ENCODE measurements at regions not wholly inside any gene's neighbourhood (a gene's known extent, or its start where the extent isn't known, plus 50 kb on each side); places are given as distances from the start of the nearest gene placed in this dataset.
A peak's percentile ranks its signal among the peaks of the same experiment; 100 is the strongest.
"Not testable (repeated sequence)": the region's sequence is repeated elsewhere in the genome, so short reads cannot be mapped to it uniquely, and the experiment has no call there.

DNA sequence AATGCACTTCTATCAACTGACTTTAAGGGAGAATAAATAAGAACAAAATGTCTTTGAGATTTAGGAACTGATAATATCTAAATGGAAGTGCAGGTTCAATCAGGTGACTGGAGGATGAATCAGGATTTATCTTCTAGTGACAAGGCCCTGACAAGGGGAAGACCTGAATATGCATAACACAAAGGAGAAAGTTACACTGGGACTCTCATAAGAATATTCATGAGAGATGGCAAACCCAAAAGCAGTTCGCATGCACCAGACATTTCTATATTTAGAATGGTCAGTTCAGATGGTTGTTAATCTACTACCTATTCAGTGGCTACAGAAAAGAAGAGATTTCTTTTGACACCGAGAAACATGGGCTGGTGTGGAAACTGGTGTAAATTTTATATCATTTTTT is 1771.3 kb upstream of the LRRTM1 start:
- intact Hi-C loops (cut with DNase I) = no loop called here
- ATAC-seq = no peak
- no peak for DNase-seq (ENCODE audit: missing footprints)

DNA sequence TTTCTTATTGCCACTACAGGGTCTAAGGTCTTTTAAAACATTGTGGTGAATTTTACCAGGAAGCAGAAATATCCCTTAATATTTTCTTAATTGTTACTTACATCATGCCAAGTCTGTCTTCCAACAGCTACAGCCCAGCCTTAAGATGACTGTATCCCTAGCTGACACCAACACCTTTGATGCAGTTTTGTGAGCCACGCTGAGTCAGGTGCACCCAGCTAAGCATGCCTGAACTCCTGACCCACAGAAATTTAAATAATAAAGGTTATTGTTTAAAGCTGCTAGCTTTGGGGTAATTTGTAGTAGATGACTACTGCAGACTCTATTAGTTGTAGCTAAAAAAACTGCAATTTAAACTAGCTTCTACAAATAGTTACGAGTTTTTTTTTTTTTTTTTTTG is 1757.9 kb upstream of the LRRTM1 start:
- ATAC-seq (no peak), DNase-seq (ENCODE audit: missing footprints) (no peak)
- intact Hi-C loops (cut with DNase I) = no loop called here

- intact Hi-C loops (cut with DNase I) = no loop called here
- ATAC-seq (no peak), DNase-seq (ENCODE audit: missing footprints) (no peak)
Observed at GRCh38 chr2:82055846-82056245, 1751.3 kb upstream of the LRRTM1 start.

- DNase-seq (ENCODE audit: missing footprints) (no peak), ATAC-seq (no peak)
- intact Hi-C loops (cut with DNase I) = no loop called here
Observed at GRCh38 chr2:82043867-82044266, 1739.3 kb upstream of the LRRTM1 start.

- intact Hi-C loops (cut with DNase I) = no loop called here
- no peak for DNase-seq (ENCODE audit: missing footprints)
- ATAC-seq = no peak
Observed at GRCh38 chr2:82027921-82028615, 1723.5 kb upstream of the LRRTM1 start.

GRCh38 chr2:82023710-82024109 is 1719.2 kb upstream of the LRRTM1 start:
- DNase-seq (ENCODE audit: missing footprints) = no peak
- intact Hi-C loops (cut with DNase I) = no loop called here
- no peak for ATAC-seq

DNA sequence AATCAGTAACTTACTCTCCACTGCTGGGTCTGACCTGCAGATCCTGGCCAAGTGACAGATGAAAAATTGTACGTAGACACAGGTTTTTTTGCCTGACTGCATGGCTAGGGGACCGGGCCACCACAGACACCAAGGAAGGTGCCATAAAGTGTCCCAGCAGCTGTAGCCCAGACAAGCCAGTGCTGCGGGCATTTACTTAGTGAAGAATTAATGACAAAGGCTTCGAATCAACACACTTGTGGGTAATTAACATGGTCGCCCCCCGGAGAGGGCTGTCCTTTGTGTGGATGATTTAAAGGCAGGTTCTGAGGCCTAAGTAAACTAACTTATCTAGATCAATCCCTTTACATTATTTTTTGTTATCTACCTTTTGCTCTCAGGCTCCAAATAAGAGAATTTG is 1709.1 kb upstream of the LRRTM1 start:
- ATAC-seq (no peak), DNase-seq (ENCODE audit: missing footprints) (no peak)
- intact Hi-C loops (cut with DNase I) = no loop called here

- ATAC-seq (no peak), DNase-seq (ENCODE audit: missing footprints) (no peak)
- intact Hi-C loops (cut with DNase I) = no loop called here
Observed at GRCh38 chr2:82007071-82007664, 1702.6 kb upstream of the LRRTM1 start.

- intact Hi-C loops (cut with DNase I); DNase-seq (ENCODE audit: missing footprints); ATAC-seq: not testable (repeated sequence)
Observed at GRCh38 chr2:82005889-82006288, 1701.3 kb upstream of the LRRTM1 start.

GRCh38 chr2:82001614-82002013 is 1697.1 kb upstream of the LRRTM1 start:
- ATAC-seq (no peak), DNase-seq (ENCODE audit: missing footprints) (no peak)
- intact Hi-C loops (cut with DNase I) = no loop called here

DNA sequence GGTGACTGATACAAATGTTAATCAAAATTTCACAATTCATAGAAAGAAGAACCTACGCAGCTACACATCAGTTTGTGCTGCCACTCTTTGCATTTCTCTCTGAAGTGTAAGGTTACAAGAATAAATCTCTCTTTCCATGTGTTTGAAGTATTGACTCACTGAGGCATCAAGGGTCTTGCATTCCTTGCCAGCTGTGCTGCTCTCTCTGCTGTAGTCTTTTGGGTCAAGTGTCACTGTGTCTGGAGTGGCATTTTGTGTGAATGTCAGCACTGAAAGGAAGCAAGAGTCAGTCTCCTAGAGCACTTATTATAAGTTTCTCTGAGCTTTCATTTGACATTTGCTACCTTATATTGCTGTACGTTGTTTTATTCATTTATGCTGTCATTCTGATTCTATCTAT is 1696.1 kb upstream of the LRRTM1 start:
- DNase-seq (ENCODE audit: missing footprints) = no peak
- intact Hi-C loops (cut with DNase I) = no loop called here
- ATAC-seq = no peak

DNA sequence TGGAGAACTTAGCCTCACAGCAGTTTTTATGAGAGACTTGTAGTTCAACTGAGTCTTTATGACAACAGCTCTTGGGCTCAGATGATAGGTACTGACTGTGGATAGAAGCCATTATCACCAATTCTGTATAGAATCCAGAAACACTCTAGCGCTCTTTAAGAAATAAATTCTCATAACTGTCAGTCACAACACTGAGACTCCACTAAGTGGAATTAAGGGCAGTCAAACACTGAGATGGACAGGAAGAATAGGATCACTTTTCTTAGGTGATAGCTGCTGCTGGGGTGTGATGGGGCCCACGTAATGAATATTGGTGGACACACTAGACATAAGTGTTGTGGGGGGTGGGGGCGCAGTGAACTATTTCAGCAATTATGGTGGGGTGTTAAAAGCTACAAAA is 1691.8 kb upstream of the LRRTM1 start:
- intact Hi-C loops (cut with DNase I) = no loop called here
- no peak for DNase-seq (ENCODE audit: missing footprints)
- ATAC-seq = no peak

GRCh38 chr2:81991282-81991681 is 1686.7 kb upstream of the LRRTM1 start:
- no peak for DNase-seq (ENCODE audit: missing footprints)
- ATAC-seq = no peak
- intact Hi-C loops (cut with DNase I) = no loop called here

GRCh38 chr2:81987370-81987769 is 1682.8 kb upstream of the LRRTM1 start:
- DNase-seq (ENCODE audit: missing footprints) (no peak), ATAC-seq (no peak)
- intact Hi-C loops (cut with DNase I) = no loop called here

- DNase-seq (ENCODE audit: missing footprints) (peak; percentile 59), ATAC-seq (no peak)
- intact Hi-C loops (cut with DNase I) = no loop called here
Observed at GRCh38 chr2:81984969-81985637, 1680.6 kb upstream of the LRRTM1 start.

DNA sequence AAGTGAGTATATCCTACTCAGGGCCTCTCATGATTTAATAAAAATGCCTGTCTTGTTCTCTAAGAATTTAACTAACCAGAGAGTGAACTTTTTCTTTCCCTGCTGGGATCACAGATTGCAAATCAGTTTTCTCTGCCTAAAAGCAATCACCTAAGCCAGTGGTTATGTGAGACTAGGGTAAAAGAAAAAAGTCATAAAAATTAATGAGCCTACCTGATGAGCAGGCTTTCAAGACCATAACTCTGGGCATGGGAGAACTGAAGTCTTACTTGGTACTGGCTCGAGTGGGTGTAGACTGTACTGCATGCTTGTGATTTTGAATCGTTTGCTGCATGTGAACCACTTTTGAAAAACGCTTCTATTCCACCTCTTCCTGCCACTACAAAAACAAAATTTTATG is 1677.0 kb upstream of the LRRTM1 start:
- ATAC-seq (no peak), DNase-seq (ENCODE audit: missing footprints) (no peak)
- intact Hi-C loops (cut with DNase I) = no loop called here

GRCh38 chr2:81979086-81979485 is 1674.5 kb upstream of the LRRTM1 start:
- no peak for ATAC-seq
- intact Hi-C loops (cut with DNase I) = no loop called here

GRCh38 chr2:81976998-81977397 is 1672.4 kb upstream of the LRRTM1 start:
- intact Hi-C loops (cut with DNase I) = no loop called here

More at GRCh38 chr2:81979086-81979485, 1674.5 kb upstream of the LRRTM1 start:
- no peak for DNase-seq (ENCODE audit: missing footprints)

DNA sequence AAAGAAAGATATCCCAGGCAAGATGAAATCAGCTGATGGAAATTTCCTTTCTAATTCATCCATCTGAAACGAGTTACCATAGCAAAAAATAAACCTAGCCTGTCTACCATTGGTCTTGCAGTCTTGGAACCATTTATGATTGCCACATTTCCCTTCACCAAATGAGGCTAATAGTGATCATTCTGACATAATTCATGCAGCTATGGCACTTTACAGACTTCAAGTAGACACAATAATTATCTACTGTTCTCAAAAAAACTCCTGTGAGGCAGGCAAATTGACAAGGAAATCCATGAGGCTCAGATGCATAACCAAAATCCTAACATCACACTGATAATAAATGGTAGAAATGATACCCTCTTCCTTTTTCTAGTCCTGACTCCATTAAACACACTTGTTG is 1669.7 kb upstream of the LRRTM1 start:
- DNase-seq (ENCODE audit: missing footprints) (no peak), ATAC-seq (no peak)
- intact Hi-C loops (cut with DNase I) = no loop called here

More at GRCh38 chr2:81976998-81977397, 1672.4 kb upstream of the LRRTM1 start:
- DNase-seq (ENCODE audit: missing footprints) (no peak), ATAC-seq (no peak)

- intact Hi-C loops (cut with DNase I) = no loop called here
- no peak for ATAC-seq
- no peak for DNase-seq (ENCODE audit: missing footprints)
Observed at GRCh38 chr2:81942876-81943275, 1638.3 kb upstream of the LRRTM1 start.
